ENCODE measurements at regions not wholly inside any gene's neighbourhood (a gene's known extent, or its start where the extent isn't known, plus 50 kb on each side); places are given as distances from the start of the nearest gene placed in this dataset.

- no peak for DNase-seq (ENCODE audit: low read depth in 2 of 2)
- no peak overlapping the region for H3K4me2 ChIP-seq (ENCODE audit: extremely low read depth, insufficient read depth, low read length)
- no peaks in the 10 kb centered on the region for H3K36me3 ChIP-seq (ENCODE audit: control insufficient read depth, insufficient read depth, low read length)
- no peaks in the 10 kb centered on the region for H4K20me1 ChIP-seq (ENCODE audit: control insufficient read depth, extremely low read depth, insufficient read depth, low read length)
- H3K79me2 ChIP-seq (ENCODE audit: control insufficient read depth, insufficient read depth, low read length), result no peaks in the 10 kb centered on the region
- H2AFZ ChIP-seq (ENCODE audit: low read length), result no peak overlapping the region
- H3K27me3 ChIP-seq (ENCODE audit: control insufficient read depth, insufficient read depth, low read length), result no peaks in the 10 kb centered on the region
- no peaks in the 10 kb centered on the region for H3K9me3 ChIP-seq (ENCODE audit: control insufficient read depth, insufficient read depth, low read depth, low read length)
- H3K27ac ChIP-seq (ENCODE audit: insufficient read depth, low read length), result no peak overlapping the region
- no peaks in the 10 kb centered on the region for H3K4me1 ChIP-seq (ENCODE audit: control insufficient read depth, extremely low read depth, insufficient read depth, low read length)
- H3K9ac ChIP-seq (ENCODE audit: insufficient read depth, low read length), result no peak overlapping the region
- no peak for TF ChIP-seq CTCF (conservative IDR thresholded peaks at IDR 0.05 in 1 of 2, IDR thresholded peaks at IDR 0.05 in 1 of 2; ENCODE audit: low read depth in 1 of 2, low read length in 2 of 2)
- H3K4me3 ChIP-seq (replicated peaks in 1 of 4; ENCODE audit: control extremely low read depth in 1 of 4, insufficient read depth in 1 of 4, low read depth in 3 of 4, low read length in 4 of 4), result no peak overlapping the region
These were observed 208.1 kb upstream of the UMPS start for GRCh38 chr3:124522082-124522625.

- H3K9me3 ChIP-seq (ENCODE audit: control insufficient read depth, insufficient read depth, low read depth, low read length), result no peaks in the 10 kb centered on the region
- no peaks in the 10 kb centered on the region for H3K79me2 ChIP-seq (ENCODE audit: control insufficient read depth, insufficient read depth, low read length)
- no peak overlapping the region for H3K4me2 ChIP-seq (ENCODE audit: extremely low read depth, insufficient read depth, low read length)
- H3K27ac ChIP-seq (ENCODE audit: insufficient read depth, low read length), result no peak overlapping the region
- no peak overlapping the region for H3K9ac ChIP-seq (ENCODE audit: insufficient read depth, low read length)
- H3K27me3 ChIP-seq (ENCODE audit: control insufficient read depth, insufficient read depth, low read length), result no peaks in the 10 kb centered on the region
- DNase-seq (ENCODE audit: low read depth in 2 of 2), result no peak
- H3K36me3 ChIP-seq (ENCODE audit: control insufficient read depth, insufficient read depth, low read length), result no peaks in the 10 kb centered on the region
- no peak overlapping the region for H2AFZ ChIP-seq (ENCODE audit: low read length)
- H4K20me1 ChIP-seq (ENCODE audit: control insufficient read depth, extremely low read depth, insufficient read depth, low read length), result no peaks in the 10 kb centered on the region
- no peak overlapping the region for H3K4me3 ChIP-seq (replicated peaks in 1 of 4; ENCODE audit: control extremely low read depth in 1 of 4, insufficient read depth in 1 of 4, low read depth in 3 of 4, low read length in 4 of 4)
- no peak for TF ChIP-seq EZH2 (IDR thresholded peaks at IDR 0.05; ENCODE audit: low read length, missing control alignments)
- peak in 1 of 2 donors; percentile 23 for TF ChIP-seq CTCF (conservative IDR thresholded peaks at IDR 0.05 in 1 of 2, IDR thresholded peaks at IDR 0.05 in 1 of 2; ENCODE audit: low read depth in 1 of 2, low read length in 2 of 2)
- H3K4me1 ChIP-seq (ENCODE audit: control insufficient read depth, extremely low read depth, insufficient read depth, low read length), result no peaks in the 10 kb centered on the region
These were observed 203.7 kb upstream of the UMPS start for GRCh38 chr3:124526601-124527000.

DNA sequence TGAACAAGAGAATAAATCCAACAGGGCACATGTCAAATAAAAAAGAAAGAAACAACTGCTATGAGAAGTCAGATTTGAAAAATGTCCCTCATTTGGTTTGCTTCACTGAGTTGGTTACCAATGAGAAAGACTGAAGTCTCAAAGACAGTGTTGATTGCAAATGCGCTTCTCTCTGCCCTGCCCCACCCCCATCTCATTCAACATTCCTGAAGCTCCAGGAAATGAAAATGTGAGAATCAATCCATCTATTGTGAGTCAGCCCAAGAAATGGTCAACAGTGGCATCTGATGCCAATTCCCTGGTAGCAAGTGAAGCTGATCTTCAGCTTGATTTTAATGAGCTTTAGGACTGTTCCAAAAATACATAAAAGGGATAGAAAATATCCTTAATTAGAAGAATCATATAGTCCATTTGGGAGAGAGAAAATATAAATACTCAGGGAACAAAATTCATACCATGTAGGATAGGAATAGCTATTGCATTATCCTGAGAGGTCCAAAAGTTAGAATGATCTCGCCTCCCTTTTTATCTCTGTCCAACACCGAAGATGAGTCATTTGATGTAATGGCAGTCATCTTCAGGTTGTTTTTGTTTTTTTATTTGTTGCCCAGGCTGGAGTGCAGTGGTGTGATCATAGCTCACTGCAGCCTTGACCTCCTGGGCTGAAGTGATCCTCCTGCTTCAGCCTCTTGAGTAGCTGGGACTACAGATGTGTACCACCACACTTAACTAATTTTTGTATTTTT, 200.3 kb upstream of the UMPS start:
- Histone ChIP-seq H2AFZ (ENCODE audit: low read length) (no peak overlapping the region), H3K4me1 (ENCODE audit: control insufficient read depth, extremely low read depth, insufficient read depth, low read length) (no peaks in the 10 kb centered on the region), H3K4me3 (replicated peaks in 1 of 4; ENCODE audit: control extremely low read depth in 1 of 4, insufficient read depth in 1 of 4, low read depth in 3 of 4, low read length in 4 of 4) (no peak overlapping the region), H3K27me3 (ENCODE audit: control insufficient read depth, insufficient read depth, low read length) (no peaks in the 10 kb centered on the region), H3K4me2 (ENCODE audit: extremely low read depth, insufficient read depth, low read length) (no peak overlapping the region), H3K9ac (ENCODE audit: insufficient read depth, low read length) (no peak overlapping the region), H3K27ac (ENCODE audit: insufficient read depth, low read length) (no peak overlapping the region), H3K79me2 (ENCODE audit: control insufficient read depth, insufficient read depth, low read length) (no peaks in the 10 kb centered on the region), H4K20me1 (ENCODE audit: control insufficient read depth, extremely low read depth, insufficient read depth, low read length) (no peaks in the 10 kb centered on the region), H3K9me3 (ENCODE audit: control insufficient read depth, insufficient read depth, low read depth, low read length) (no peaks in the 10 kb centered on the region), H3K36me3 (ENCODE audit: control insufficient read depth, insufficient read depth, low read length) (no peaks in the 10 kb centered on the region)
- TF ChIP-seq CTCF (conservative IDR thresholded peaks at IDR 0.05 in 1 of 2, IDR thresholded peaks at IDR 0.05 in 1 of 2; ENCODE audit: low read depth in 1 of 2, low read length in 2 of 2), result no peak
- TF ChIP-seq EZH2 (IDR thresholded peaks at IDR 0.05; ENCODE audit: low read length, missing control alignments), result no peak
- DNase-seq (ENCODE audit: low read depth in 2 of 2), result peak in 1 of 2 donors; percentile 52

All from fibroblast of lung (primary cell).